CD4-positive, alpha-beta T cell (primary cell): ENCODE measurements at regions not wholly inside any gene's neighbourhood (a gene's known extent, or its start where the extent isn't known, plus 50 kb on each side); places are given as distances from the start of the nearest gene placed in this dataset.

Experiments used
- ATAC-seq: fragments of 200-7000 bp; cut with Tn5 transposase; one replicate; pipeline ENCODE4 v1.10.0; 2022; ENCODE audit warnings: mild to moderate bottlenecking; ENCODE audit not compliant: poor library complexity
- CTCF ChIA-PET: fragments of 350-600 bp; sonication (Branson Sonifier 250); formaldehyde crosslinking; loops from one replicate; lab custom pipeline; 2021; ENCODE audit warnings: antibody characterized with exemption, inconsistent platforms; lab: Charles Lee
- POLR2A ChIA-PET: fragments of 350-600 bp; sonication (Branson Sonifier 250); formaldehyde crosslinking; loops from one replicate; lab custom pipeline; 2021; ENCODE audit warnings: antibody characterized with exemption, inconsistent platforms; lab: Charles Lee
- DNase-seq, 14 experiments: peaks; one replicate each; pipeline ENCODE4 v3.0.0-alpha.2; 2013 to 2020; ENCODE audit warnings: mixed read lengths in 2 of 14
- H3K27ac ChIP-seq, 2 donors: one replicate each; pipeline versions ENCODE4 v1.5.1 to v1.7.0; 2013; ENCODE audit warnings: low read length in 2 of 2, low read depth in 1 of 2, mild to moderate bottlenecking in 1 of 2
- H3K27me3 ChIP-seq, 2 experiments: 1 replicate in 1 of 2; 2 replicates in 1 of 2; pipeline versions ENCODE4 v1.6.1 to v1.7.0; 2013; ENCODE audit warnings: low read length in 2 of 2, control low read depth in 1 of 2, mild to moderate bottlenecking in 1 of 2, moderate library complexity in 1 of 2; ENCODE audit not compliant: insufficient read depth in 2 of 2, control insufficient read depth in 1 of 2
- H3K36me3 ChIP-seq: one replicate; pipeline ENCODE4 v1.6.1; 2013; ENCODE audit warnings: low read length, control low read depth; ENCODE audit not compliant: insufficient read depth
- H3K4me1 ChIP-seq: one replicate; pipeline ENCODE4 v1.6.1; 2013; ENCODE audit warnings: low read length, control low read depth; ENCODE audit not compliant: insufficient read depth
- H3K4me3 ChIP-seq: one replicate; pipeline ENCODE4 v1.5.1; 2013; ENCODE audit warnings: mild to moderate bottlenecking, low read length, moderate library complexity
- H3K9me3 ChIP-seq, 2 experiments: 1 replicate in 1 of 2; 2 replicates in 1 of 2; pipeline versions ENCODE4 v1.6.1 to v1.7.0; 2013; ENCODE audit warnings: low read length in 2 of 2, mild to moderate bottlenecking in 2 of 2, control low read depth in 1 of 2, moderate library complexity in 1 of 2; ENCODE audit not compliant: control insufficient read depth in 1 of 2, insufficient read depth in 1 of 2
- H3K27ac Mint-ChIP-seq: one replicate; pipeline ENCODE4 v1.8.0; 2020; ENCODE audit warnings: mixed read lengths
- H3K27me3 Mint-ChIP-seq: one replicate; pipeline ENCODE4 v1.8.0; 2021; ENCODE audit warnings: mixed read lengths
- H3K36me3 Mint-ChIP-seq: one replicate; pipeline ENCODE4 v1.8.0; 2021; ENCODE audit warnings: low read depth, mixed read lengths
- H3K4me1 Mint-ChIP-seq: one replicate; pipeline ENCODE4 v1.8.0; 2021; ENCODE audit warnings: low read depth, mixed read lengths
- H3K4me3 Mint-ChIP-seq: one replicate; pipeline ENCODE4 v1.8.0; 2020; ENCODE audit warnings: mild to moderate bottlenecking, mixed read lengths
- H3K9me3 Mint-ChIP-seq: one replicate; pipeline ENCODE4 v1.8.0; 2020; ENCODE audit warnings: mixed read lengths
- CTCF ChIP-seq: fragments of 200-600 bp; IDR thresholded peaks from one replicate; pipeline ENCODE4 v1.8.0; 2022; ENCODE audit warnings: antibody characterized with exemption, mild to moderate bottlenecking
- intact Hi-C, 2 experiments: fragments of 100-400 bp; cut with DNase I in 1 of 2; cut with micrococcal nuclease in 1 of 2; formaldehyde crosslinking; loops; one replicate each; pipeline versions ENCODE4 v1.15.1 to v1.9.0; 2023 to 2025; cut with DNase I, micrococcal nuclease

DNA sequence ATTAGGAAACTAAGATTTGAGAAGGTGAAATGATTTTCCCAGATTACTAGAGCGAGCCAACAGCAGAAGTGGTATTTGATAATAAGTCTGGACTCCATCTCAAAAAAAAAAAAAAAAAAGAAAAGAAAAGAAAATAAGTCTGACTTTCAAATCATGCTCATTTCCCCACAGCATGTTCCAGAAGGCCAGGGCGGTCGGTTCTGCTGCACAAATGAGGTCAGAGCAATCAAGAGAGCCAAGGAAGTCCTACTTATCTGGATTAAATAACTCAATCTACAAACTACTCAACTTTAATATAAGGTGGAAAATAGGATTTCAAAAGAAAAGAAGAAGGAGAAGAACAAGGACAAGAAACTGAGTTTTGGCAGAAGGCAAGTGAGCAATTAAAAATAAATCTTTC, 130.4 kb upstream of the RASA1 start:
- H3K36me3 Mint-ChIP-seq: no peaks in the 10 kb centered on the region
- Histone ChIP-seq H3K36me3 (no peaks in the 10 kb centered on the region), H3K4me1 (no peaks in the 10 kb centered on the region), H3K27me3 (no peaks in the 10 kb centered on the region), H3K9me3 (no peaks in the 10 kb centered on the region), H3K4me3 (no peak overlapping the region), H3K27ac (no peak overlapping the region)
- no peak for ATAC-seq
- CTCF ChIA-PET: no interaction called here
- H3K9me3 Mint-ChIP-seq: no peaks in the 10 kb centered on the region
- H3K4me1 Mint-ChIP-seq: no peaks in the 10 kb centered on the region
- intact Hi-C loops: no loop called here
- no peak for DNase-seq
- TF ChIP-seq CTCF: no peak
- H3K27ac Mint-ChIP-seq: no peak overlapping the region
- H3K4me3 Mint-ChIP-seq: no peak overlapping the region
- H3K27me3 Mint-ChIP-seq: no peaks in the 10 kb centered on the region
- POLR2A ChIA-PET: no interaction called here

DNA sequence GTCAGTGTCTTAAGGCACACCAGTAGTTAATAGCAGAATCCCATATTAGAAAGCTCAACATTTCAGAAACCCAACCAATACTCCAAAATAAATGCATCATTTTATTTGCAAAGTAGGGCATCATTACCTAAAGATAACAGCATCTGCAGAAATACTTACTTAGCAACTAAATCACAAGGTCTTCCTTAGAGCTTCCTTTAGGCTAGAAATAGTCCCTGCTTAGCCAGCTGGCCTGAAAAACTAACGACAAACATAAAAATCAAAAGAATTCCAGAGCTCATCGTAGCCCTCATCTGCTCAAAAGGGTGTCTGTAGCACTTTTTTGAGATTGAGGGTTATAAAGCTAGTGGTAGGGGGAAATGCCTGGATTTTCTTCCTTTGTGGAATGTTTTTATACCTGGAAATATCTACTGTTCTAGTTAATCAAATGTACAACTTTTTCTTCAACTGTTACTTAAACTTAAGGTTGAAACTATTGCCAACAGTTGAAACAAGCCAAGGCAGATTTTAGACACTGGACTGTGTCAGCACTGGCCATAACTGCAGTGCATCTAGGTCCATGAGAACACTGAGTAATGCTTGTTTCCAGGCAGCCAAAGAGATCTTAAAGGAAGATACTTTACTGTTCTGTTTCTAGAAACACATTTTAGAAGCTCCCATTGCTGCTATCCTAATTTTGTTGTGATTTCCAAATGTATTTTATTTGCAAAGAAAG, 129.4 kb upstream of the RASA1 start:
- Histone ChIP-seq H3K27me3 (no peaks in the 10 kb centered on the region), H3K9me3 (no peaks in the 10 kb centered on the region), H3K36me3 (no peaks in the 10 kb centered on the region), H3K4me1 (no peaks in the 10 kb centered on the region), H3K27ac (no peak overlapping the region), H3K4me3 (no peak overlapping the region)
- CTCF ChIA-PET: interaction anchor here (0.9 kb wide), 1 partner anchor 9 kb away, joined by 3 read pairs; no protein-coding TSS in a partner anchor
- DNase-seq (no peak), ATAC-seq (no peak)
- intact Hi-C loops: no loop called here
- H3K4me1 Mint-ChIP-seq: no peaks in the 10 kb centered on the region
- no peak overlapping the region for H3K27ac Mint-ChIP-seq
- H3K27me3 Mint-ChIP-seq: no peaks in the 10 kb centered on the region
- no peaks in the 10 kb centered on the region for H3K9me3 Mint-ChIP-seq
- H3K4me3 Mint-ChIP-seq: no peak overlapping the region
- TF ChIP-seq CTCF: no peak
- H3K36me3 Mint-ChIP-seq: no peaks in the 10 kb centered on the region
- POLR2A ChIA-PET: interaction anchor here (0.9 kb wide), 1 partner anchor 17 kb away, joined by 3 read pairs; no protein-coding TSS in a partner anchor

GRCh38 chr5:87139795-87140194, 127.9 kb upstream of the RASA1 start:
- Histone ChIP-seq H3K4me1 (no peaks in the 10 kb centered on the region), H3K36me3 (no peaks in the 10 kb centered on the region), H3K9me3 (no peaks in the 10 kb centered on the region), H3K4me3 (no peak overlapping the region), H3K27ac (no peak overlapping the region), H3K27me3 (no peaks in the 10 kb centered on the region)
- no peak overlapping the region for H3K27ac Mint-ChIP-seq
- CTCF ChIA-PET: no interaction called here
- no peaks in the 10 kb centered on the region for H3K4me1 Mint-ChIP-seq
- no peaks in the 10 kb centered on the region for H3K36me3 Mint-ChIP-seq
- ATAC-seq (no peak), DNase-seq (no peak)
- intact Hi-C loops: no loop called here
- no peak overlapping the region for H3K4me3 Mint-ChIP-seq
- no peaks in the 10 kb centered on the region for H3K27me3 Mint-ChIP-seq
- POLR2A ChIA-PET: interaction anchor here (0.6 kb wide), 1 partner anchor 521 kb away, joined by 3 read pairs; no protein-coding TSS in a partner anchor
- no peak for TF ChIP-seq CTCF
- no peaks in the 10 kb centered on the region for H3K9me3 Mint-ChIP-seq
